Astrocyte of the spinal cord (primary cell): ENCODE measurements at regions not wholly inside any gene's neighbourhood (a gene's known extent, or its start where the extent isn't known, plus 50 kb on each side); places are given as distances from the start of the nearest gene placed in this dataset.

Experiments used
- DNase-seq: peaks from one replicate; pipeline ENCODE4 v3.0.0; 2011; ENCODE audit warnings: low read depth, low spot score
- H3K4me3 ChIP-seq: 2 replicates; pipeline ENCODE4 v1.5.1; 2011; ENCODE audit warnings: low read depth, mild to moderate bottlenecking, low read length, moderate library complexity
- CTCF ChIP-seq: IDR thresholded peaks from 2 replicates; pipeline ENCODE4 v1.5.1; 2012; ENCODE audit warnings: low read depth, mild to moderate bottlenecking, low read length, inconsistent platforms
- in situ Hi-C: cut with HindIII; loops from 2 replicates; pipeline ENCODE4 v1.10.0; 2017; ENCODE audit warnings: low sequenced_read_pairs

- no peak for DNase-seq
- in situ Hi-C loops, result no loop called here
- no peak overlapping the region for H3K4me3 ChIP-seq
- no peak for TF ChIP-seq CTCF
Measured at GRCh38 chr2:157203651-157204050, 53.9 kb upstream of the GALNT5 start.

GRCh38 chr2:157204401-157204800, 53.1 kb upstream of the GALNT5 start:
- in situ Hi-C loops, result no loop called here
- TF ChIP-seq CTCF, result no peak
- no peak overlapping the region for H3K4me3 ChIP-seq
- DNase-seq, result no peak

GRCh38 chr2:157206916-157207315, 50.6 kb upstream of the GALNT5 start:
- DNase-seq, result no peak
- H3K4me3 ChIP-seq, result no peak overlapping the region
- TF ChIP-seq CTCF, result no peak
- in situ Hi-C loops, result no loop called here
